Gastroesophageal sphincter (tissue), 3 donors: ENCODE measurements at regions not wholly inside any gene's neighbourhood (a gene's known extent, or its start where the extent isn't known, plus 50 kb on each side); places are given as distances from the start of the nearest gene placed in this dataset.
"Not testable (repeated sequence)": the region's sequence is repeated elsewhere in the genome, so short reads cannot be mapped to it uniquely, and the experiment has no call there.

Source experiments
- POLR2A ChIP-seq, 2 donors: fragments of 450-650 bp; IDR thresholded peaks; one replicate each; pipeline ENCODE4 v1.6.1; 2017; ENCODE audit warnings: antibody characterized with exemption in 2 of 2, mild to moderate bottlenecking in 2 of 2, moderate library complexity in 1 of 2
- TF ChIP-seq, protein P1 (sequence below), 4 experiments: fragments of 200-600 bp in 2 of 4; fragments of 450-650 bp in 2 of 4; sonication (generic) in 1 of 4; IDR thresholded peaks; one replicate each; pipeline ENCODE4 v1.5.1; 2017 to 2019; ENCODE audit warnings: antibody characterized with exemption in 4 of 4, mild to moderate bottlenecking in 2 of 4, moderate library complexity in 2 of 4

DNA sequence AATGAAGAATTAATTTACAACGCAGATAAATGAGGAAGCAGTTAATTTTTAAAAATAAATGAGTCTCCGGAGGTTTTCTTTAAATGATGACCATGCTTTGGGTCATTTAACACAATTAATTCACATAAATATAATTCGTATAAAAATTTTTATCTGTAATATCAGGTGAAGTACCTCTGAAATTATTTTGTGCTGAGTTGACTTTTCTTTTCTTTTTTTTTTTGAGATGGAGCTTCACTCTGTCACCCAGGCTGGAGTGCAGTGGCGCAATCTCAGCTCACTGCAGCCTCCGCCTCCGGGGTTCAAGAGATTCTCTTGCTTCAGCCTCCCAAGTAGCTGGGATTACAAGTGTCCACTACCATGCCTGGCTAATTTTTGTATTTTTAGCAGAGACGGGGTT lies 512.2 kb upstream of the TBL1XR1 start:
- TF ChIP-seq, protein P1, sequence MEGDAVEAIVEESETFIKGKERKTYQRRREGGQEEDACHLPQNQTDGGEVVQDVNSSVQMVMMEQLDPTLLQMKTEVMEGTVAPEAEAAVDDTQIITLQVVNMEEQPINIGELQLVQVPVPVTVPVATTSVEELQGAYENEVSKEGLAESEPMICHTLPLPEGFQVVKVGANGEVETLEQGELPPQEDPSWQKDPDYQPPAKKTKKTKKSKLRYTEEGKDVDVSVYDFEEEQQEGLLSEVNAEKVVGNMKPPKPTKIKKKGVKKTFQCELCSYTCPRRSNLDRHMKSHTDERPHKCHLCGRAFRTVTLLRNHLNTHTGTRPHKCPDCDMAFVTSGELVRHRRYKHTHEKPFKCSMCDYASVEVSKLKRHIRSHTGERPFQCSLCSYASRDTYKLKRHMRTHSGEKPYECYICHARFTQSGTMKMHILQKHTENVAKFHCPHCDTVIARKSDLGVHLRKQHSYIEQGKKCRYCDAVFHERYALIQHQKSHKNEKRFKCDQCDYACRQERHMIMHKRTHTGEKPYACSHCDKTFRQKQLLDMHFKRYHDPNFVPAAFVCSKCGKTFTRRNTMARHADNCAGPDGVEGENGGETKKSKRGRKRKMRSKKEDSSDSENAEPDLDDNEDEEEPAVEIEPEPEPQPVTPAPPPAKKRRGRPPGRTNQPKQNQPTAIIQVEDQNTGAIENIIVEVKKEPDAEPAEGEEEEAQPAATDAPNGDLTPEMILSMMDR (IDR thresholded peaks at IDR 0.05), result not testable (repeated sequence)
- not testable (repeated sequence) for TF ChIP-seq POLR2A (IDR thresholded peaks at IDR 0.05)
